Neuronal stem cell (in vitro differentiated cells): ENCODE measurements at regions not wholly inside any gene's neighbourhood (a gene's known extent, or its start where the extent isn't known, plus 50 kb on each side); places are given as distances from the start of the nearest gene placed in this dataset.

ENCODE experiments used
- DNase-seq: peaks from one replicate; pipeline ENCODE4 v3.0.0-alpha.2; 2013; ENCODE audit warnings: low spot score
- H2AFZ ChIP-seq: one replicate; pipeline ENCODE4 v1.6.1; 2013; ENCODE audit warnings: mild to moderate bottlenecking, low read length, inconsistent platforms
- H2AK5ac ChIP-seq: 2 replicates; pipeline ENCODE4 v1.6.1; 2013; ENCODE audit warnings: low read depth, mild to moderate bottlenecking, inconsistent platforms, low read length, moderate library complexity, mixed read lengths
- H2BK120ac ChIP-seq: 2 replicates; pipeline ENCODE4 v1.6.1; 2013; ENCODE audit warnings: low read depth, mild to moderate bottlenecking, inconsistent platforms, low read length, moderate library complexity, mixed read lengths
- H2BK12ac ChIP-seq: one replicate; pipeline ENCODE4 v1.6.1; 2013; ENCODE audit warnings: low read length, inconsistent platforms
- H2BK15ac ChIP-seq: 2 replicates; pipeline ENCODE4 v1.6.1; 2013; ENCODE audit warnings: mild to moderate bottlenecking, low read length, inconsistent platforms, mixed read lengths
- H2BK5ac ChIP-seq: one replicate; pipeline ENCODE4 v1.6.1; 2013; ENCODE audit warnings: inconsistent platforms, mild to moderate bottlenecking, low read length, moderate library complexity
- H3K14ac ChIP-seq: one replicate; pipeline ENCODE4 v1.6.1; 2013; ENCODE audit warnings: low read length, inconsistent platforms
- H3K18ac ChIP-seq: 2 replicates; pipeline ENCODE4 v1.6.1; 2013; ENCODE audit warnings: low read length, inconsistent platforms
- H3K23ac ChIP-seq: 2 replicates; pipeline ENCODE4 v1.6.1; 2013; ENCODE audit warnings: low read depth, mild to moderate bottlenecking, mixed read lengths, low read length, inconsistent platforms; ENCODE audit not compliant: poor library complexity
- H3K27ac ChIP-seq: replicated peaks from 3 replicates; pipeline ENCODE4 v1.5.1; 2013; ENCODE audit warnings: low read length, inconsistent platforms
- H3K27me3 ChIP-seq, 3 experiments: 2 replicates each; pipeline ENCODE4 v1.6.1; 2013; ENCODE audit warnings: low read length in 3 of 3, mild to moderate bottlenecking in 2 of 3, inconsistent platforms in 1 of 3, low read depth in 1 of 3, mixed read lengths in 1 of 3, moderate library complexity in 1 of 3; ENCODE audit not compliant: control insufficient read depth in 3 of 3, insufficient read depth in 3 of 3
- H3K36me3 ChIP-seq, 2 donors: replicated peaks in 1 of 2; 2 replicates each; pipeline ENCODE4 v1.6.1; 2013; ENCODE audit warnings: low read length in 2 of 2; ENCODE audit not compliant: control insufficient read depth in 2 of 2, insufficient read depth in 2 of 2
- H3K4ac ChIP-seq: 2 replicates; pipeline ENCODE4 v1.6.1; 2013; ENCODE audit warnings: inconsistent platforms, mild to moderate bottlenecking, low read length, moderate library complexity
- H3K4me1 ChIP-seq, 2 donors: 1 replicate in 1 of 2; 2 replicates in 1 of 2; pipeline ENCODE4 v1.6.1; 2013; ENCODE audit warnings: low read length in 2 of 2, low read depth in 1 of 2; ENCODE audit not compliant: control insufficient read depth in 2 of 2, insufficient read depth in 1 of 2
- H3K4me2 ChIP-seq: one replicate; pipeline ENCODE4 v1.6.1; 2013; ENCODE audit warnings: mild to moderate bottlenecking, low read length, inconsistent platforms; ENCODE audit not compliant: insufficient read depth, poor library complexity, severe bottlenecking
- H3K4me3 ChIP-seq, 2 donors: 2 replicates each; pipeline ENCODE4 v1.5.1; 2013; ENCODE audit warnings: low read length in 2 of 2, mild to moderate bottlenecking in 2 of 2, inconsistent platforms in 1 of 2, moderate library complexity in 1 of 2
- H3K79me1 ChIP-seq: one replicate; pipeline ENCODE4 v1.6.1; 2013; ENCODE audit warnings: low read depth, mild to moderate bottlenecking, inconsistent platforms, low read length, moderate library complexity
- H3K9ac ChIP-seq: one replicate; pipeline ENCODE4 v1.6.1; 2013; ENCODE audit warnings: mild to moderate bottlenecking, low read depth, low read length, inconsistent platforms; ENCODE audit not compliant: poor library complexity
- H3K9me3 ChIP-seq, 2 donors: replicated peaks in 1 of 2; 2 replicates each; pipeline versions ENCODE3 to v1.6.1; 2013; ENCODE audit warnings: low read length in 2 of 2, mild to moderate bottlenecking in 2 of 2, inconsistent platforms in 1 of 2, low read depth in 1 of 2, mixed read lengths in 1 of 2, moderate library complexity in 1 of 2; ENCODE audit not compliant: control insufficient read depth in 2 of 2, insufficient read depth in 1 of 2
- H4K8ac ChIP-seq: one replicate; pipeline ENCODE4 v1.6.1; 2013; ENCODE audit warnings: low read depth, mild to moderate bottlenecking, inconsistent platforms, low read length, moderate library complexity
- H4K91ac ChIP-seq: one replicate; pipeline ENCODE4 v1.6.1; 2013; ENCODE audit warnings: low read length, low read depth, mild to moderate bottlenecking, inconsistent platforms; ENCODE audit not compliant: poor library complexity
- WGBS, 2 donors: extraction: QIAGEN DNeasy Blood & Tissue Kit; methylation state at CpG; one replicate each; pipeline ENCODE4 v1.1.7; 2013; ENCODE audit warnings: missing lambda C conversion rate in 2 of 2, mixed read lengths in 1 of 2; ENCODE audit not compliant: insufficient read length in 2 of 2, insufficient replicate concordance in 1 of 2; ENCODE audit errors: extremely low coverage in 2 of 2; 5-methylcytosine and 5-hydroxymethylcytosine counted together

DNA sequence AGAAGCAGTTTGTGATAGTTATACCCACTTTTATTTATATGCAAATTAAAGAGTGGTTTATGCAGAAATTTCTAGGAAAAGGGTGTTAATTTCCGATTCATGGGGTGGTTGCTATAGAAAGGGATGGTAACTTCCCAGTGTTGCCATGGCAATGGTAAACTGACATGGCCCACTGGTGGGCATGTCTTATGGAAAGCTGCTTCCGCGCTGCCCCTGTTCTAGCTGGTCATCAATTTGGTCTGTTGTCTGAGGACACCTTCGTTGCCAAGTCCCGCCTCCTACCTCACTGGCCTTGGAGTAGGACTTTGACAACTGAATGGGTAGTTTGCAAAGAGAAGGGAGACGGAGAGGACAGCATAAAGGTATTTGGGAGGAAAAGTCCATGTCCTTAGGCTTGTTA, 74.0 kb upstream of the SMIM23 start:
- H2BK120ac ChIP-seq: no peak overlapping the region

DNA sequence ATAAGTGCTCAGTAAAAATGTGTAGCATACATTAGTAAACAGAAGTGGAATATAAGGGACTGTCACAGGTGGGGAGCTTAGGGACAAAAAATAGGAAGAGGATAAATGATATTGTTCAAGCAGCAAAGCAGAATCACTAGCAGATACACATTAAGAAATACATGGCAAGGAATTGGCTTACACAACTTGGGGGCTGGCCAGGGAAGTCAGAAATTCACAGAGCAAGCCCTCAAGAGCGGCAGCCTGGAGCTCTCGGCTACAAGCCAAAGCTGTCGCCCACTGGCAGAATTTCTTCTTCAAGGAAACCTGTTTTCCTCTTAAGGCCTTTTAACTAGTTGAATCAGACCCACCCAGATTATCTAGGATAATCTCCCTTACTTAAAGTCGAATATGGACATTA, 73.0 kb upstream of the SMIM23 start:
- H2BK15ac ChIP-seq: no peak overlapping the region
- H3K9me3 ChIP-seq: peaks cover 0 to 5% of the 10 kb centered on the region in 2 donors
- no peak overlapping the region for H2BK5ac ChIP-seq
- H3K79me1 ChIP-seq: no peaks in the 10 kb centered on the region
- no peak overlapping the region for H3K4me2 ChIP-seq
- DNase-seq: no peak
- H3K4me3 ChIP-seq: no peak overlapping the region
- H4K91ac ChIP-seq: no peak overlapping the region
- H3K27me3 ChIP-seq: no peaks in the 10 kb centered on the region
- no peak overlapping the region for H2AFZ ChIP-seq
- no peak overlapping the region for H2AK5ac ChIP-seq
- no peak overlapping the region for H3K14ac ChIP-seq
- no peak overlapping the region for H4K8ac ChIP-seq
- no peaks in the 10 kb centered on the region for H3K4me1 ChIP-seq
- WGBS, 2 donors: no CpG with 5 or more reads among the region's 4 CpGs
- no peak overlapping the region for H2BK120ac ChIP-seq
- H3K23ac ChIP-seq: no peak overlapping the region
- H3K36me3 ChIP-seq: no peaks in the 10 kb centered on the region
- H3K27ac ChIP-seq: no peak overlapping the region
- no peak overlapping the region for H3K4ac ChIP-seq
- no peak overlapping the region for H3K9ac ChIP-seq
- H3K18ac ChIP-seq: no peak overlapping the region
- no peak overlapping the region for H2BK12ac ChIP-seq

More for the DNA sequence above, 74.0 kb upstream of the SMIM23 start:
- Histone ChIP-seq H4K91ac (no peak overlapping the region), H3K27ac (no peak overlapping the region), H2BK15ac (no peak overlapping the region), H4K8ac (no peak overlapping the region), H3K9ac (no peak overlapping the region), H3K4me3 (no peak overlapping the region), H3K27me3 (no peaks in the 10 kb centered on the region), H3K18ac (no peak overlapping the region), H2AFZ (no peak overlapping the region), H3K23ac (no peak overlapping the region), H2BK5ac (no peak overlapping the region), H3K4me2 (no peak overlapping the region), H3K4me1 (no peaks in the 10 kb centered on the region), H3K14ac (no peak overlapping the region), H3K36me3 (no peaks in the 10 kb centered on the region), H3K9me3 (peaks cover 0 to 7% of the 10 kb centered on the region in 2 donors), H3K4ac (no peak overlapping the region), H3K79me1 (no peaks in the 10 kb centered on the region), H2AK5ac (no peak overlapping the region), H2BK12ac (no peak overlapping the region)
- no CpG with 5 or more reads among the region's 6 CpGs for WGBS, 2 donors
- no peak for DNase-seq

DNA sequence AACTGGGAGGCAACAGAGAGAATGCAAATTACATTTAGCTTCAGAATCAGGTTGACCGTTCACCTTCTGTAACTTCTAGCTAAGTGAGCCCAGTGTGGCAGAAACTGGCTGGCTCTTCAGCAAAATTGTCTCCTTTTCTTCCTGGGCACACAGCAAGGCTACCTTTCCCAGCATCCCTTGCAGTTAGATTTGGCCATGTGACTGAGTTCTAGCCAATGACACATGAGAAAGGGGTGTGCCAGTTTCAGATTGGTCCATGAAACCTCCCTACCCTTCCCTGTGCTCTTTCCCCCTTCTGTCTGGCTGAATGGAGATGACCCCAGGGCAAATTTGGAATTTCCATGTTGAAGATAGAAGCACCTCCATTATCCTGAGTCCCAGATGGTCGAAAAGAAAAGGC, 72.5 kb upstream of the SMIM23 start:
- H3K27ac ChIP-seq: no peak overlapping the region
- no peak overlapping the region for H4K8ac ChIP-seq

DNA sequence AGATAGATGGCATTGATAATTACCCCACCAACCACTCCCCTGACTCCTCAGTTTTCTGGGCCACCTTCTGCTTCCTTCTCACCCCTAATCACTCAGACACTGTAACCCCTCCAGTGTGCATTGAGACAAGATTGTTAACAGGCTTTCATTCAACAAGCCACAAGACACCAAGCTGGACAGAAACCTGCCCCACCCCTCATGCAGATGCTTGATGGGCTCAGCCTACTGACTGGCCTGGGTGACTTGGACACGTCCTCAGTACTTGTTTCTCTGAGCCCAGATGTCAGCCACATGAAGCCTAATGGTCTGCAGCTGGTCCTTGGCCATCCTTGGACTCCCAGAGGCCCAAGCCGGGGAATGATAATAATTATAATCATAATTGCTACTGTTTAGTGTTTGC, 71.4 kb upstream of the SMIM23 start:
- no peak overlapping the region for H2AFZ ChIP-seq
- no peak overlapping the region for H2BK120ac ChIP-seq
- H3K23ac ChIP-seq: no peak overlapping the region
- H3K4me1 ChIP-seq: no peaks in the 10 kb centered on the region
- no peak overlapping the region for H4K8ac ChIP-seq
- no peaks in the 10 kb centered on the region for H3K36me3 ChIP-seq
- no peak for DNase-seq
- no peak overlapping the region for H3K4ac ChIP-seq
- H3K14ac ChIP-seq: no peak overlapping the region
- H3K79me1 ChIP-seq: no peaks in the 10 kb centered on the region
- no peak overlapping the region for H2BK12ac ChIP-seq
- no peak overlapping the region for H3K18ac ChIP-seq
- no CpG with 5 or more reads among the region's 2 CpGs for WGBS, 2 donors
- no peak overlapping the region for H3K27ac ChIP-seq
- H2BK15ac ChIP-seq: no peak overlapping the region
- no peak overlapping the region for H4K91ac ChIP-seq
- no peak overlapping the region for H3K4me3 ChIP-seq
- H3K4me2 ChIP-seq: no peak overlapping the region
- no peak overlapping the region for H2AK5ac ChIP-seq
- H3K9me3 ChIP-seq: peaks cover 0 to 5% of the 10 kb centered on the region in 2 donors
- H3K9ac ChIP-seq: no peak overlapping the region
- H2BK5ac ChIP-seq: no peak overlapping the region
- H3K27me3 ChIP-seq: no peaks in the 10 kb centered on the region

More for the DNA sequence above, 72.5 kb upstream of the SMIM23 start:
- H2BK12ac ChIP-seq: no peak overlapping the region
- H3K4ac ChIP-seq: no peak overlapping the region
- no peak overlapping the region for H3K9ac ChIP-seq
- H3K27me3 ChIP-seq: no peaks in the 10 kb centered on the region
- no peak for DNase-seq
- no peak overlapping the region for H3K18ac ChIP-seq
- peaks cover 0 to 5% of the 10 kb centered on the region in 2 donors for H3K9me3 ChIP-seq
- H3K79me1 ChIP-seq: no peaks in the 10 kb centered on the region
- no peak overlapping the region for H2BK5ac ChIP-seq
- H2AFZ ChIP-seq: no peak overlapping the region
- no peak overlapping the region for H3K14ac ChIP-seq
- H4K91ac ChIP-seq: no peak overlapping the region
- no peak overlapping the region for H3K23ac ChIP-seq
- no peaks in the 10 kb centered on the region for H3K4me1 ChIP-seq
- no peaks in the 10 kb centered on the region for H3K36me3 ChIP-seq
- H2BK15ac ChIP-seq: no peak overlapping the region
- H3K4me3 ChIP-seq: no peak overlapping the region
- WGBS, 2 donors: no CpG with 5 or more reads among the region's 2 CpGs
- no peak overlapping the region for H2AK5ac ChIP-seq
- no peak overlapping the region for H2BK120ac ChIP-seq
- no peak overlapping the region for H3K4me2 ChIP-seq
